ENCODE measurements at regions not wholly inside any gene's neighbourhood (a gene's known extent, or its start where the extent isn't known, plus 50 kb on each side); places are given as distances from the start of the nearest gene placed in this dataset.

DNA sequence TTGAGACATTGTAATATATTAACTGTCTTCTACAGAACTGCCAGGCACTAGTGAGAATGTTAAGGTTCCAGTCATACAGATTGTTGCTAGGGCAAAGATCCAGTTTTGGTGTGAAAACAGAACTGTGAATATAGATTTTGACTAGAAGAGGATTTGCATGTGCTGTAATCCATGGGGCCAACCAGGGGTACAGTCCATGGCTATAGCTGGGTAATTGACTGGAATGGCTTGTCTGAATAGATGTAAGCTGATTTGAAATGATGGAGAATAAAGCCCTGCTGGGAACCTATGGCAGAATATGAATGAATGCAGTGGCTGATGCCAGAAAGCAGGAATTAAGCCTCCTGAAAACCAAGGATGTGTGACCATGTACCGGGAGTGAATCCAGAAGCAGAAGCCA, 748.5 kb upstream of the CDH10 start:
- TF ChIP-seq, protein P1, sequence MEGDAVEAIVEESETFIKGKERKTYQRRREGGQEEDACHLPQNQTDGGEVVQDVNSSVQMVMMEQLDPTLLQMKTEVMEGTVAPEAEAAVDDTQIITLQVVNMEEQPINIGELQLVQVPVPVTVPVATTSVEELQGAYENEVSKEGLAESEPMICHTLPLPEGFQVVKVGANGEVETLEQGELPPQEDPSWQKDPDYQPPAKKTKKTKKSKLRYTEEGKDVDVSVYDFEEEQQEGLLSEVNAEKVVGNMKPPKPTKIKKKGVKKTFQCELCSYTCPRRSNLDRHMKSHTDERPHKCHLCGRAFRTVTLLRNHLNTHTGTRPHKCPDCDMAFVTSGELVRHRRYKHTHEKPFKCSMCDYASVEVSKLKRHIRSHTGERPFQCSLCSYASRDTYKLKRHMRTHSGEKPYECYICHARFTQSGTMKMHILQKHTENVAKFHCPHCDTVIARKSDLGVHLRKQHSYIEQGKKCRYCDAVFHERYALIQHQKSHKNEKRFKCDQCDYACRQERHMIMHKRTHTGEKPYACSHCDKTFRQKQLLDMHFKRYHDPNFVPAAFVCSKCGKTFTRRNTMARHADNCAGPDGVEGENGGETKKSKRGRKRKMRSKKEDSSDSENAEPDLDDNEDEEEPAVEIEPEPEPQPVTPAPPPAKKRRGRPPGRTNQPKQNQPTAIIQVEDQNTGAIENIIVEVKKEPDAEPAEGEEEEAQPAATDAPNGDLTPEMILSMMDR (IDR thresholded peaks at IDR 0.05; ENCODE audit: low read depth, low read length, poor library complexity, severe bottlenecking), result no peak
- TF ChIP-seq EZH2phosphoT487 (IDR thresholded peaks at IDR 0.05; ENCODE audit: borderline replicate concordance, low read length), result no peak

Measured in DOHH2 (cell line).